ENCODE measurements at regions not wholly inside any gene's neighbourhood (a gene's known extent, or its start where the extent isn't known, plus 50 kb on each side); places are given as distances from the start of the nearest gene placed in this dataset.

DNA sequence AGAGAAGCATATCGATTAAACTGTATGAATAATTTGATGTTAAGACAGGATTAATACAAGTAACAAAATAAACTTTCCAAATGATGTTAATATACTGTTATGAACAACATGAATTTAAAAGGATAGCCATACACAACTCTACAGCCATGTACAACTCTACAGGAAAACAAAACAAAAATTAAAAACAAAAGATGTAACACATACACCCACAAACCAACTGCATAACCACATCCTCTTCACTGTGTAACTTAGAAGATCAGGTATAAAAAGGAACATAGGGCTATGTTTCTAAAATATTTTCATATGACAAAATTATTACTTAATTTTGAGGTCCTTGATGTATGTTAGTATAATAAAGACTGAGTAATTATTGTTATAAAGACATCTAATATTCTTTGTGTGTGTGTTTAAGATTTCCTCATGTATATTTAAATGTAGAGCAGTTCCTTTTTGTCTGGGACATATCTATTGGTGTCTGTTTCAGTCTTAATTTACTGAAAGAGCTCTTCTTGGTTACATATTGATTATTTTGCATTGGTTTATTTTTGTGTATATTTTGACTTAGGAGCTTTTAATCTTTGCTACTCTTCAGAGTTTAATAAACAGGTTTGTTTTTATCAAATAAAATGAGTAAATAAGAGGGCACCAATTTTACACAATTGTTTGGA lies 966.8 kb upstream of the CTNND2 start:
- Histone ChIP-seq H3K27ac (ENCODE audit: low read depth, low read length) (no peak overlapping the region), H2AFZ (ENCODE audit: low read length) (no peak overlapping the region), H2BK120ac (replicated peaks; ENCODE audit: low read depth, low read length) (no peak overlapping the region), H3K14ac (ENCODE audit: insufficient read length) (no peak overlapping the region), H3K4me1 (replicated peaks in 1 of 4; ENCODE audit: control insufficient read depth in 3 of 4, insufficient read depth in 4 of 4, low read length in 3 of 4) (no peaks in the 10 kb centered on the region; a peak in 1 of 7 replicates), H3K23me2 (ENCODE audit: low read depth, low read length) (no peaks in the 10 kb centered on the region), H2BK12ac (ENCODE audit: low read depth, low read length) (no peak overlapping the region), H3K18ac (ENCODE audit: extremely low read depth, low read length) (no peak overlapping the region), H4K8ac (ENCODE audit: extremely low read depth, insufficient read depth, low read length) (no peak overlapping the region), H3K36me3 (ENCODE audit: control insufficient read depth in 2 of 4, insufficient read depth in 4 of 4, low read length in 3 of 4) (no peaks in the 10 kb centered on the region), H4K91ac (replicated peaks; ENCODE audit: insufficient read length, low read length) (no peak overlapping the region), H3K9me3 (ENCODE audit: insufficient read depth in 2 of 2, low read depth in 1 of 2, low read length in 1 of 2) (0 out of 4 replicates have a peak, but pooled peaks cover 0 to 2% of the 10 kb centered on the region in 2 experiments), H3K79me2 (ENCODE audit: control insufficient read depth in 1 of 2, insufficient read depth in 2 of 2, low read length in 2 of 2) (no peaks in the 10 kb centered on the region), H4K20me1 (replicated peaks in 1 of 2; ENCODE audit: control insufficient read depth in 1 of 2, insufficient read depth in 2 of 2, low read length in 2 of 2) (no peaks in the 10 kb centered on the region), H3K27me3 (replicated peaks in 1 of 4; ENCODE audit: control insufficient read depth in 3 of 4, extremely low read depth in 1 of 4, insufficient read depth in 3 of 4, low read length in 3 of 4) (no peaks in the 10 kb centered on the region), H2BK20ac (ENCODE audit: low read length) (no peak overlapping the region), H3K79me1 (ENCODE audit: low read depth, low read length) (no peaks in the 10 kb centered on the region), H3K4me2 (ENCODE audit: insufficient read depth in 1 of 2, low read depth in 2 of 2, low read length in 2 of 2) (no peak overlapping the region), H2AK5ac (ENCODE audit: low read depth, low read length) (no peak overlapping the region), H2BK15ac (ENCODE audit: low read length) (no peak overlapping the region), H3K4me3 (ENCODE audit: extremely low read depth in 1 of 4, insufficient read depth in 2 of 4, low read depth in 3 of 4, low read length in 4 of 4) (no peak overlapping the region), H3K56ac (replicated peaks; ENCODE audit: insufficient read length, low read depth, low read length) (no peak overlapping the region), H3K9ac (replicated peaks in 1 of 4; ENCODE audit: extremely low read depth in 1 of 4, low read depth in 3 of 4, low read length in 3 of 4) (no peak overlapping the region), H4K5ac (ENCODE audit: insufficient read length, low read depth, low read length) (no peak overlapping the region), H3K4ac (replicated peaks; ENCODE audit: insufficient read length, low read depth, low read length) (no peak overlapping the region), H2BK5ac (ENCODE audit: low read depth, low read length) (no peak overlapping the region), H3K23ac (ENCODE audit: insufficient read length) (no peak overlapping the region)
- FAIRE-seq (no peak), DNase-seq (ENCODE audit: low read depth in 1 of 2, low spot score in 2 of 2) (no peak)
- ChIA-PET CTCF (ENCODE audit: partially characterized antibody) (no interaction called here), POLR2A (ENCODE audit: partially characterized antibody) (interaction anchor here (0.6 kb wide), 1 partner anchor 215 kb away, joined by 4 read pairs; no protein-coding TSS in a partner anchor)
- WGBS, 2 experiments (ENCODE audit: extremely low coverage in 1 of 2, insufficient coverage in 1 of 2, insufficient read length in 1 of 2, insufficient replicate concordance in 2 of 2, low coverage in 1 of 2, low lambda C conversion rate in 2 of 2, missing lambda C conversion rate in 1 of 2): 77% methylated on average over 1 of the region's 1 CpG; no CpG with 5 or more reads in 1 of the 2 experiments
- TF ChIP-seq, protein P1, sequence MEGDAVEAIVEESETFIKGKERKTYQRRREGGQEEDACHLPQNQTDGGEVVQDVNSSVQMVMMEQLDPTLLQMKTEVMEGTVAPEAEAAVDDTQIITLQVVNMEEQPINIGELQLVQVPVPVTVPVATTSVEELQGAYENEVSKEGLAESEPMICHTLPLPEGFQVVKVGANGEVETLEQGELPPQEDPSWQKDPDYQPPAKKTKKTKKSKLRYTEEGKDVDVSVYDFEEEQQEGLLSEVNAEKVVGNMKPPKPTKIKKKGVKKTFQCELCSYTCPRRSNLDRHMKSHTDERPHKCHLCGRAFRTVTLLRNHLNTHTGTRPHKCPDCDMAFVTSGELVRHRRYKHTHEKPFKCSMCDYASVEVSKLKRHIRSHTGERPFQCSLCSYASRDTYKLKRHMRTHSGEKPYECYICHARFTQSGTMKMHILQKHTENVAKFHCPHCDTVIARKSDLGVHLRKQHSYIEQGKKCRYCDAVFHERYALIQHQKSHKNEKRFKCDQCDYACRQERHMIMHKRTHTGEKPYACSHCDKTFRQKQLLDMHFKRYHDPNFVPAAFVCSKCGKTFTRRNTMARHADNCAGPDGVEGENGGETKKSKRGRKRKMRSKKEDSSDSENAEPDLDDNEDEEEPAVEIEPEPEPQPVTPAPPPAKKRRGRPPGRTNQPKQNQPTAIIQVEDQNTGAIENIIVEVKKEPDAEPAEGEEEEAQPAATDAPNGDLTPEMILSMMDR (IDR thresholded peaks at IDR 0.05; ENCODE audit: control extremely low read depth in 1 of 3, insufficient read depth in 1 of 3, low read depth in 1 of 3, low read length in 3 of 3): no peak
- TF ChIP-seq MAFK (IDR thresholded peaks at IDR 0.05; ENCODE audit: low read depth, low read length) (no peak), CHD1 (IDR thresholded peaks at IDR 0.05; ENCODE audit: low read depth, low read length) (no peak), RAD21 (IDR thresholded peaks at IDR 0.05 in 1 of 2, conservative IDR thresholded peaks at IDR 0.05 in 1 of 2; ENCODE audit: low read depth in 2 of 2, low read length in 2 of 2) (no peak), HDAC2 (IDR thresholded peaks at IDR 0.05; ENCODE audit: borderline replicate concordance in 1 of 2, low read depth in 2 of 2, low read length in 2 of 2) (no peak), SP1 (IDR thresholded peaks at IDR 0.05; ENCODE audit: low read depth, low read length) (no peak), ZNF274 (IDR thresholded peaks at IDR 0.05; ENCODE audit: borderline replicate concordance, extremely low read depth, low read length) (no peak)
- TF ChIP-seq, protein P2, sequence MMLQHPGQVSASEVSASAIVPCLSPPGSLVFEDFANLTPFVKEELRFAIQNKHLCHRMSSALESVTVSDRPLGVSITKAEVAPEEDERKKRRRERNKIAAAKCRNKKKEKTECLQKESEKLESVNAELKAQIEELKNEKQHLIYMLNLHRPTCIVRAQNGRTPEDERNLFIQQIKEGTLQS (IDR thresholded peaks at IDR 0.05; ENCODE audit: insufficient read depth, low read depth, low read length): no peak
- TF ChIP-seq, protein P3, sequence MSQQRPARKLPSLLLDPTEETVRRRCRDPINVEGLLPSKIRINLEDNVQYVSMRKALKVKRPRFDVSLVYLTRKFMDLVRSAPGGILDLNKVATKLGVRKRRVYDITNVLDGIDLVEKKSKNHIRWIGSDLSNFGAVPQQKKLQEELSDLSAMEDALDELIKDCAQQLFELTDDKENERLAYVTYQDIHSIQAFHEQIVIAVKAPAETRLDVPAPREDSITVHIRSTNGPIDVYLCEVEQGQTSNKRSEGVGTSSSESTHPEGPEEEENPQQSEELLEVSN (IDR thresholded peaks at IDR 0.05): no peak

All from H1 (cell line).